Panc1 (cell line): ENCODE measurements at regions not wholly inside any gene's neighbourhood (a gene's known extent, or its start where the extent isn't known, plus 50 kb on each side); places are given as distances from the start of the nearest gene placed in this dataset.

Experiments
- ATAC-seq: fragments of 200-7000 bp; cut with Tn5 transposase; 2 replicates; pipeline ENCODE4 v1.9.1; 2020; ENCODE audit warnings: mild to moderate bottlenecking, moderate library complexity
- BruUV-seq: library from RNA; stranded (reverse); fragments of 400-500 nt; replicated peaks from 2 replicates; lab custom pipeline; 2021; lab: Mats Ljungman, UMichigan
- CTCF ChIA-PET: fragments of 300-600 bp; sonication (Branson Sonifier 250); formaldehyde crosslinking; loops from one replicate; lab custom pipeline; 2022; ENCODE audit warnings: antibody characterized with exemption; lab: Charles Lee
- POLR2A ChIA-PET: fragments of 300-600 bp; sonication (Branson Sonifier 250); formaldehyde crosslinking; loops from one replicate; lab custom pipeline; 2022; ENCODE audit warnings: antibody characterized with exemption; lab: Charles Lee
- DNase-seq: peaks from one replicate; pipeline ENCODE4 v3.0.0-alpha.2; 2010; ENCODE audit warnings: low read depth, low spot score
- H3K27ac ChIP-seq: 2 replicates; pipeline ENCODE4 v1.5.1; 2011; ENCODE audit warnings: mild to moderate bottlenecking, low read length, inconsistent platforms
- H3K27me3 ChIP-seq: fragments of 200-500 bp; sonication (Bioruptor generic); 2 replicates; pipeline ENCODE4 v1.6.0; 2014; ENCODE audit warnings: low read length, inconsistent platforms; ENCODE audit not compliant: control insufficient read depth, insufficient read depth
- H3K36me3 ChIP-seq: fragments of 200-500 bp; sonication (Bioruptor generic); 2 replicates; pipeline ENCODE4 v1.5.1; 2014; ENCODE audit warnings: inconsistent platforms, mild to moderate bottlenecking, low read length, moderate library complexity; ENCODE audit not compliant: control insufficient read depth, insufficient read depth
- H3K4me1 ChIP-seq: 2 replicates; pipeline ENCODE4 v1.5.1; 2011; ENCODE audit warnings: inconsistent platforms, mild to moderate bottlenecking, low read length, moderate library complexity; ENCODE audit not compliant: control insufficient read depth, insufficient read depth
- H3K4me3 ChIP-seq, 2 experiments: 2 replicates each; pipeline ENCODE4 v1.5.1; 2011 to 2012; ENCODE audit warnings: low read depth in 2 of 2, low read length in 2 of 2, mild to moderate bottlenecking in 2 of 2, inconsistent platforms in 1 of 2, moderate library complexity in 1 of 2
- H3K9me3 ChIP-seq: fragments of 200-500 bp; sonication (Bioruptor generic); 2 replicates; pipeline ENCODE4 v1.5.1; 2014; ENCODE audit warnings: low read depth, mild to moderate bottlenecking, inconsistent platforms, low read length, moderate library complexity; ENCODE audit not compliant: control insufficient read depth, insufficient read depth
- CTCF ChIP-seq: fragments of 450-650 bp; IDR thresholded peaks from 2 replicates; pipeline ENCODE4 v1.5.1; 2017; ENCODE audit warnings: mild to moderate bottlenecking
- POLR2AphosphoS5 ChIP-seq: IDR thresholded peaks from 2 replicates; pipeline ENCODE4 v1.6.1; 2012; ENCODE audit warnings: mild to moderate bottlenecking, low read depth, low read length, moderate library complexity
- REST ChIP-seq, 2 experiments: IDR thresholded peaks; 2 replicates each; pipeline ENCODE4 v1.6.1; 2011 to 2012; ENCODE audit warnings: low read depth in 2 of 2, control low read depth in 1 of 2, low read length in 1 of 2, mild to moderate bottlenecking in 1 of 2, moderate library complexity in 1 of 2; ENCODE audit not compliant: insufficient read depth in 1 of 2
- SIN3A ChIP-seq: IDR thresholded peaks from 2 replicates; pipeline ENCODE4 v1.6.1; 2012; ENCODE audit warnings: low read depth, mild to moderate bottlenecking, low read length, moderate library complexity, borderline replicate concordance; ENCODE audit not compliant: insufficient read depth
- TCF7L2 ChIP-seq: IDR thresholded peaks from 2 replicates; pipeline ENCODE4 v1.6.1; 2011; ENCODE audit warnings: mild to moderate bottlenecking, low read depth, low read length, inconsistent platforms
- in situ Hi-C: cut with HindIII; loops from 2 replicates; pipeline ENCODE4 v1.10.0; 2016; ENCODE audit warnings: low sequenced_read_pairs, low pct_unique_long_range_greater_than_20kb
- intact Hi-C: fragments of 100-400 bp; cut with micrococcal nuclease; formaldehyde crosslinking; loops from one replicate; pipeline ENCODE4 v1.10.0; 2022; ENCODE audit not compliant: unreplicated experiment

DNA sequence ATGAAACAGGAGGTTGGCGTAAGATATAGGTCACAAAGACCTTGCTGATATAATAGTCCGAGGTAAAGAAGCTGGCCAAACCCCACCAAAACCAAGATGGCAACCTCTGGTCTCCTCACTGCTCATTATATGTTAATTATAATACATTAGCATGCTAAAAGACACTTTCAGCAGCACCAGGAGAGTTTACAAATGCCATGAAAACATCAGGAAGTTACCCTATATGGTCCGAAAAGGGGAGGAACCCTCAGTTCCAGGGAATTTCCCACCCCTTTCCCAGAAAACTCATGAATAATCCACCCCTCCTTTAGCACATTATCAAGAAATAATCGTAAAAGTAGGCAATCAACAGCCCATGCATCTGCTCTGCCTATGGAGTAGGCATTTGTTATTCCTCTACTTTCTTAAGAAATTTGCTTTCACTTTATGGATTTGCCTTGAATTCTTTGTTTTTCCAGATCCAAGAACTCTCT lies 923.4 kb downstream of the QKI start:
- TF ChIP-seq POLR2AphosphoS5 (no peak), CTCF (no peak), SIN3A (no peak), TCF7L2 (no peak), REST (IDR thresholded peaks at IDR 0.05; ENCODE audit: insufficient read depth in 1 of 2, low read depth in 2 of 2, low read length in 1 of 2) (no peak)
- BruUV-seq, result no TSS peak

DNA sequence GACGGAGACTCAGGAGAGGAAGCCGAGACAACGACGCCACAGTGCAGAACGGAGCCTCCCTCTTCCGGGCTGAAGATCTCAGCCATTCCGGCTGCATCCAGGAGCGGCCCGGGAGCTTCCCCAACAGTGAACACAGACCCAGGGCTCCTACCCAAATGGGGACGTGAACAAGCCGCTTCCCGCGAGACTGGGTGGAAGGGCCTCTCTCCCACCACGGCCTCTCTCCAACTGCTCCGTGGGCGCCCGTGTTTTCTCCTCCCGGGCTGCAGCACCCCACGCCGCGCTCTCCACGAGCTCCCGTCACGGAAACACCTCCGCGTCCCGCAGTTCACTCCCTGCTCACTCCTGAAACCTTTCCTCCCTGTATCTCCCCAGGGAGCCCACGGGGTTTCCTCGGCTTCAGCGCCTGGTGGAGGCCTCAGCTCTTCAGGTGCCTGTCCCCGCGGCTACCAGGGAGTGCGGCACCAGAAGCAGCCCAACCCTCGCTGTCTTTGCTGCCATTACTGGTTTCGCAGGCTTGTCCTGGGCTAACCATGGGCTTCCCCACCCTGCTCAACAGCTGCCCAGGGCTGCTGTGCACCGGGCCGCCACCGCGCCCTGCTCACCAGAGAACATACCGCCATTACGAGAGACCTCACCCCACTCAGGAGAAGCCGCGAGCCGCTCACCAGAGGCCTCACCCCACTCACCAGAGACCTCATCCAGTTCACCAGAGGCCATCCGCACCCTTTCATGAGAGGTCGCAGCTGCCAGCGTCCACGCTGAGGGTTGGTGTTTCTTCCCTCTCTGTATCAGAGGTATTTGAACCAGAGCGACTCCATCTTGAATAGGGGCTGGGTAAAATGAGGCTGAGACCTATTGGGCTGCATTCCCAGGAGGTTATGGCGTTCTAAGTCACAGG lies 922.8 kb downstream of the QKI start:
- H3K4me3 ChIP-seq, result no peak overlapping the region
- ChIA-PET POLR2A (interaction anchor here (0.7 kb wide), 1 partner anchor 19 kb away, joined by 3 read pairs; no protein-coding TSS in a partner anchor), CTCF (no interaction called here)
- no peaks in the 10 kb centered on the region for H3K27me3 ChIP-seq
- in situ Hi-C loops (no loop called here), intact Hi-C loops (no loop called here)
- no peaks in the 10 kb centered on the region for H3K36me3 ChIP-seq
- BruUV-seq, result no TSS peak
- ATAC-seq, result no peak
- no peak for DNase-seq
- no peak overlapping the region for H3K27ac ChIP-seq
- TF ChIP-seq CTCF (no peak), SIN3A (no peak), TCF7L2 (no peak), REST (IDR thresholded peaks at IDR 0.05; ENCODE audit: insufficient read depth in 1 of 2, low read depth in 2 of 2, low read length in 1 of 2) (no peak), POLR2AphosphoS5 (no peak)
- H3K4me1 ChIP-seq, result no peaks in the 10 kb centered on the region
- H3K9me3 ChIP-seq, result no peaks in the 10 kb centered on the region

More for the DNA sequence above, 923.4 kb downstream of the QKI start:
- Histone ChIP-seq H3K27me3 (no peaks in the 10 kb centered on the region), H3K36me3 (no peaks in the 10 kb centered on the region), H3K4me1 (no peaks in the 10 kb centered on the region), H3K27ac (no peak overlapping the region), H3K4me3 (no peak overlapping the region), H3K9me3 (no peaks in the 10 kb centered on the region)
- ChIA-PET POLR2A (no interaction called here), CTCF (no interaction called here)
- intact Hi-C loops (no loop called here), in situ Hi-C loops (no loop called here)
- DNase-seq (no peak), ATAC-seq (no peak)
